T-helper 2 cell treated with Interferon-gamma antibody and Interleukin-4, amounts not matched to agents 5 μg/mL and 100 μg/mL, for 36 hours (primary cell): ENCODE measurements at regions not wholly inside any gene's neighbourhood (a gene's known extent, or its start where the extent isn't known, plus 50 kb on each side); places are given as distances from the start of the nearest gene placed in this dataset.
A peak's percentile ranks its signal among the peaks of the same experiment; 100 is the strongest.
"Not testable (repeated sequence)": the region's sequence is repeated elsewhere in the genome, so short reads cannot be mapped to it uniquely, and the experiment has no call there.

Source experiments
- DNase-seq: peaks from one replicate; pipeline ENCODE4 v3.0.0; 2021; ENCODE audit warnings: low spot score
- H3K27ac Mint-ChIP-seq: one replicate; pipeline ENCODE4 v1.8.0; 2021; ENCODE audit warnings: mild to moderate bottlenecking, mixed read lengths
- H3K27me3 Mint-ChIP-seq: one replicate; pipeline ENCODE4 v1.8.0; 2021; ENCODE audit warnings: low read depth, mixed read lengths
- H3K36me3 Mint-ChIP-seq: one replicate; pipeline ENCODE4 v1.8.0; 2021; ENCODE audit warnings: low read depth, mixed read lengths
- H3K4me1 Mint-ChIP-seq: one replicate; pipeline ENCODE4 v1.8.0; 2021; ENCODE audit warnings: low read depth, mixed read lengths
- H3K4me3 Mint-ChIP-seq: one replicate; pipeline ENCODE4 v1.8.0; 2022; ENCODE audit warnings: mild to moderate bottlenecking, moderate library complexity, mixed read lengths
- H3K9me3 Mint-ChIP-seq: one replicate; pipeline ENCODE4 v1.8.0; 2021; ENCODE audit warnings: mixed read lengths

- Mint-ChIP-seq H3K27ac (no peak overlapping the region), H3K9me3 (peaks cover 27% of the 10 kb centered on the region), H3K4me3 (no peak overlapping the region), H3K36me3 (no peaks in the 10 kb centered on the region), H3K4me1 (no peaks in the 10 kb centered on the region), H3K27me3 (no peaks in the 10 kb centered on the region)
- DNase-seq = no peak
Observed at GRCh38 chr6:164998297-164998696, 311.1 kb downstream of the C6orf118 start.

DNA sequence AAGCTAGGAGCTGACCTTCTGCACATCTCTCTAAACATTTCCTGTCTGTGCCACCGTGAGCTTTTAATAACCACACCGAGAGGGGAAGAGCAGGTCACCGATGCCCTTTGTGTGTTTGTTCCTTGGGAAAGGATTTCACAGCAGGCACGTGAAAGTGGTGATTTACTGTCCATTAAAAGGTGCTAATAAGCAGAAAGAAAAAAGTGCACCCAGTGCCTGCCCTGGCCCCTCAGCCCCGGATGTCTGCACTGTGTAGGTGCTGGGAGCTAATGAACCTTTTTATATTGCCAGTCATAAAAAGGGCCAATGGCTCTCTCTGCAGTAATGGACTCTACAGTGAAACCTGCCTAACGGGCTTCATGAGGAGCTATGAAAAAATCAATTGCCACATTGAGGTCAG, 312.6 kb downstream of the C6orf118 start:
- DNase-seq = no peak
- H3K9me3 Mint-ChIP-seq = peaks cover 23% of the 10 kb centered on the region
- H3K4me1 Mint-ChIP-seq = no peaks in the 10 kb centered on the region
- no peaks in the 10 kb centered on the region for H3K27me3 Mint-ChIP-seq
- no peak overlapping the region for H3K4me3 Mint-ChIP-seq
- no peaks in the 10 kb centered on the region for H3K36me3 Mint-ChIP-seq
- H3K27ac Mint-ChIP-seq = no peak overlapping the region

DNA sequence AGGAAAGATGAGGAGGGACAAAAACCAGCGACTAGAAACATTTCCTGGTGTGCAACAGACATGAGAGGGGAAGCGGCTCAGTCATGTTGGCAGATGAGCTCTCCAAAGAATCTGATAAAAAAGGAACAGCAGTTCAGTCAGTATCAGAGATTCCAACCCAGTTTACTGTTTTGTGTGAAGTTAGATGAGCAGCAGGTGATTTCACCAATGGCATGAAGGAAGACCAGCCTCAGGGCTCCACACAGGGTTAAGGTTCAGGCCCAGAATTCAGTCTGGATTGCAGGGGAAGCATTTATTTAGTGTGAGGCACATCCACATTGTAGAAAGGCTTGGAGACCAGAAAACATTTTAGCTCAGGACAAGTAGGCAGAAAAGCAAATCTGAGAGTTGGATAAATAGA, 317.8 kb downstream of the C6orf118 start:
- no peaks in the 10 kb centered on the region for H3K27me3 Mint-ChIP-seq
- H3K36me3 Mint-ChIP-seq = no peaks in the 10 kb centered on the region
- H3K27ac Mint-ChIP-seq = no peak overlapping the region
- H3K9me3 Mint-ChIP-seq = peaks cover 28% of the 10 kb centered on the region
- no peaks in the 10 kb centered on the region for H3K4me1 Mint-ChIP-seq
- DNase-seq = no peak
- no peak overlapping the region for H3K4me3 Mint-ChIP-seq

DNA sequence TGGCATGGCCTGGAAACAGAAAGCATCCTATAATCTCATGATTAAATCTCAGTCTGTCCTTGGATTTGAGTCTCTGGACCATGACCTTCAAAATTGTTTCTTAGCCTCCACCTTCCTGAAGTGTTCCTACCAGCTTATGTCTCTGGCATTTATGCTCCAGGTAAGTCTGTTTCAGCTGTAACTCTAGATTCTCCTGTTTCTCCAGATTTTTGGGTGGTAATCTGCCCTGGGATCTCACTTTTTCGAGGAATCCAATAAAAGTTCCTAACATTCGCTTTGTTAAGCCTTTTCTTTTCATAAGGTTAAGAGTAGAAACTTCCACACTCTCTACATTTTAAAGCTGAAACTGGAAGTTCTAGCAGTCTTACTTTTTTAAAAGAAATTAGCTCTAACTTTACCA, 318.5 kb downstream of the C6orf118 start:
- DNase-seq = no peak
- Mint-ChIP-seq H3K36me3 (no peaks in the 10 kb centered on the region), H3K4me3 (no peak overlapping the region), H3K27me3 (no peaks in the 10 kb centered on the region), H3K4me1 (no peaks in the 10 kb centered on the region), H3K9me3 (peaks cover 27% of the 10 kb centered on the region), H3K27ac (no peak overlapping the region)

- DNase-seq = no peak
- Mint-ChIP-seq H3K27ac (no peak overlapping the region), H3K36me3 (no peaks in the 10 kb centered on the region), H3K4me3 (no peak overlapping the region), H3K9me3 (peaks cover 36% of the 10 kb centered on the region), H3K4me1 (no peaks in the 10 kb centered on the region), H3K27me3 (no peaks in the 10 kb centered on the region)
Observed at GRCh38 chr6:164982389-164982788, 327.0 kb downstream of the C6orf118 start.

GRCh38 chr6:164967102-164967501, 342.3 kb downstream of the C6orf118 start:
- H3K27ac Mint-ChIP-seq = no peak overlapping the region
- no peaks in the 10 kb centered on the region for H3K27me3 Mint-ChIP-seq
- no peak for DNase-seq
- no peak overlapping the region for H3K4me3 Mint-ChIP-seq
- no peaks in the 10 kb centered on the region for H3K36me3 Mint-ChIP-seq
- H3K4me1 Mint-ChIP-seq = no peaks in the 10 kb centered on the region
- peaks cover 16% of the 10 kb centered on the region for H3K9me3 Mint-ChIP-seq

- peaks cover 15% of the 10 kb centered on the region for H3K9me3 Mint-ChIP-seq
- H3K27me3 Mint-ChIP-seq = no peaks in the 10 kb centered on the region
- H3K27ac Mint-ChIP-seq = no peak overlapping the region
- no peaks in the 10 kb centered on the region for H3K36me3 Mint-ChIP-seq
- no peak overlapping the region for H3K4me3 Mint-ChIP-seq
- no peak for DNase-seq
- no peaks in the 10 kb centered on the region for H3K4me1 Mint-ChIP-seq
Observed at GRCh38 chr6:164962805-164963204, 346.6 kb downstream of the C6orf118 start.

- H3K27me3 Mint-ChIP-seq = no peaks in the 10 kb centered on the region
- no peak for DNase-seq
- no peak overlapping the region for H3K27ac Mint-ChIP-seq
- H3K4me1 Mint-ChIP-seq = no peaks in the 10 kb centered on the region
- no peaks in the 10 kb centered on the region for H3K36me3 Mint-ChIP-seq
- no peak overlapping the region for H3K4me3 Mint-ChIP-seq
- H3K9me3 Mint-ChIP-seq = peaks cover 7% of the 10 kb centered on the region
Observed at GRCh38 chr6:164947164-164947563, 362.2 kb downstream of the C6orf118 start.

GRCh38 chr6:164942271-164942670, 367.1 kb downstream of the C6orf118 start:
- no peak for DNase-seq
- no peaks in the 10 kb centered on the region for H3K27me3 Mint-ChIP-seq
- H3K4me3 Mint-ChIP-seq = no peak overlapping the region
- H3K27ac Mint-ChIP-seq = no peak overlapping the region
- H3K4me1 Mint-ChIP-seq = no peaks in the 10 kb centered on the region
- H3K36me3 Mint-ChIP-seq = no peaks in the 10 kb centered on the region
- peaks cover 16% of the 10 kb centered on the region for H3K9me3 Mint-ChIP-seq

DNA sequence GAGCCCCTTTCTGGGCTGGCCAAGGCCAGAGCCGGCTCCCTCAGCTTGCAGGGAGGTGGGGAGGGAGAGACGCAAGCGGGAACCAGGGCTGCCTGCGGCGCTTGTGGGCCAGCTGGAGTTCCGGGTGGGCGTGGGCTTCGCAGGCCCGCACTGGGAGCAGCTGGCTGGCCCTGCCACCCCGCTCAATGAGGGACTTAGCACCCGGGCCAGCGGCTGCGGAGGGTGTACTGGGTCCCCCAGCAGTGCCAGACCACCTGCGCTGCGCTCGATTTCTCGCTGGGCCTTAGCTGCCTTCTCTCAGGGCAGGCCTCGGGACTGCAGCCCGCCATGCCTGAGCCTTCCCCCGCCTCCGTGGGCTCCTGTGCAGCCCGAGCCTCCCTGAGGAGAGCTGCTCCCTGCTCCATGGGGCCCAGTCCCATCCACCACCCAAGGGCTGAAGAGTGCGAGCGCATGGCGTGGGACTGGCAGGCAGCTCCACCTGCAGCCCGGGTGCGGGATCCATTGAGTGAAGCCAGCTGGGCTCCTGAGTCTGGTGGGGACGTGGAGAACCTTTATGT, 376.1 kb downstream of the C6orf118 start:
- not testable (repeated sequence) for H3K9me3 Mint-ChIP-seq, H3K4me3 Mint-ChIP-seq, H3K36me3 Mint-ChIP-seq, H3K27me3 Mint-ChIP-seq, H3K27ac Mint-ChIP-seq, DNase-seq, H3K4me1 Mint-ChIP-seq

DNA sequence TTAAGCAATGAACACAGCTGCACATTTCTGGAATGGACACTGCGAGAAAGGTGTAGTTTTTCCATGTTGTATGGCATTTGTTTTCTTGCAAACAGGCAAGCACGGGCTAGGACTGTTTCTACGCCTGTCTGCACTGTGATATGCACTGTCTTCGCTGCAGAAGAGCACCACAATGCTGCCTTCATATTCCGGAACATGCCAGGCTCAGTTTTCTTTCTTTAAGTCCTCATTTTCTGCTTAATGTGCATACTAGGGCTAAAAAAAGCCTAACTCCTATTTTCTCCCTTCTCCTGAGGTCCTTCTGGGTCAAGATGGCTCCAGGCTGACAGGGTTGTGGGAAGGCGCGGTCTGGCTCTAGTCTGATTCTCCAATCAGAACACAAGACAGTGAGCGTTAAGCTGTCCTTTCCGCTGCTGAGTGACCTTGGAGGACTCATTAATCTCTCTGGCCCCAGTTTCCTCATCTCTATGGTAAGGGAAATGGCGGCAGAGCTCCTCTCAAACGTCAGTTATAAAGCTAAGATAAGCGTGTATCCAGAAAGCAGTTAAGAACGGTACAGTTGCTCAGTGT, 379.9 kb downstream of the C6orf118 start:
- no peak for DNase-seq
- H3K4me3 Mint-ChIP-seq = no peak overlapping the region
- H3K27ac Mint-ChIP-seq = no peak overlapping the region
- H3K4me1 Mint-ChIP-seq = no peaks in the 10 kb centered on the region
- H3K9me3 Mint-ChIP-seq = no peaks in the 10 kb centered on the region
- no peaks in the 10 kb centered on the region for H3K36me3 Mint-ChIP-seq
- H3K27me3 Mint-ChIP-seq = no peaks in the 10 kb centered on the region

DNA sequence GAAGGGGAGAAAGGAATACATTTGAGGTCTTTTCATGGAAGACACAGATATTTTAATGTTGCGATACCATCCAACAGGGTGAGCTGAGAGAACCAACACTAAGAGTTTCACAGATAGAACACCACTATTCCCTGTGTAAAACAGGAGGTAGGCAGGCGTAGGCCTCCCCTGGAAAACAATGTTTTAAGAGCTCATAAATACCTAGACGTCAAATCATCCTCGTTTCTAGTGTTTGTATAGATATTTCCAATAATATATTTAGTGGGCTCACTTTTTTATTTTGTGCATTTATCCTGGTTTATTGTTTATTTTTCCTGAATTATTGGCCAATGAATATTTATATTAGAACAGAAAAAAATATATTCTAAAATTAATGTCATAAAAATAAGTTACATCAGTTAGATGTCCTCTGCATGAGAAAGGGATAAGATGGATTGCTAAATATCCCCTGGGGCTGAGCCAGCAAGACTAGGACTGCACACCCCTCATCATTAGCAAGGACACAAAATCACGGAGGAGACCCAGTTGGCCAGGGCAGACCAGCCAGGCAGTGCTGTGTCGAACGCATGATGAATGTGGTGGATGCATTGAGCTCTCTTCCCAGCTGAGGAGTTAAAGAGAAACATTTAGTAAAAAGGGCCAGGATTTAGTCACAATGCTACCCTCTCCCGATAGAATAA, 380.5 kb downstream of the C6orf118 start:
- H3K27me3 Mint-ChIP-seq = no peaks in the 10 kb centered on the region
- H3K4me3 Mint-ChIP-seq = no peak overlapping the region
- no peaks in the 10 kb centered on the region for H3K36me3 Mint-ChIP-seq
- H3K4me1 Mint-ChIP-seq = no peaks in the 10 kb centered on the region
- H3K27ac Mint-ChIP-seq = no peak overlapping the region
- DNase-seq = no peak
- no peaks in the 10 kb centered on the region for H3K9me3 Mint-ChIP-seq

DNA sequence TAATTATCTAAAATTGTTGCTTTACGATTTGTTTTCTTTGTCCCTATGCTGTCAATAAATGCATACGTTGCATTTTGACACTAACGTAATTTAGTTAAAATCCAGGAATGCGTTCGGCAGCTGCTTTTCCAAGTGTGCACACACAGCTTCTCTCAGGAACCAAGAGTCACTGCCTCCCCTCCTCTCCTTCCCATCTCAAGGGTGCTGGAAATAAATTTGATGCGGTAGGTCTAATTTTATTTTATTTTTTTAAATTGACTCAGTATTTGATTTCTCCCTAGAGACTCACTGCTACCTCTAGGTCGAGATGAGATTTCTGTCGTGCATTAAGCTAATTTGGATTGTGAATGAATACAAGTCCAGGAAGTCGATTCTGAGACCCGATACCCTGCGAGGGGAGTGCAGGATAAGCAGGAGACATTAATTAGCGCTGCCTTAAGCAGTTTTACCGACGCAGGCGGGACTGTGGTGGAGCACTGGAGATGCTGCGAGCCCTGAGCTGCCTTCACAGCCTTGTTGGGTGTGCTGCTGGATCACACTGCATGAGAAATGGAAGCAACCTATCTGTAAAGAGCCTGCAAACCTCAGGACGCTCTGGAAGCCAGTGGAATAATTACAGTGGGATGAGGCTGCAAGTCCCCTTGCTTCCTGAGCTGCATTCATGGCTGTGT, 381.2 kb downstream of the C6orf118 start:
- Mint-ChIP-seq H3K27me3 (no peaks in the 10 kb centered on the region), H3K36me3 (no peaks in the 10 kb centered on the region), H3K4me3 (no peak overlapping the region), H3K4me1 (no peaks in the 10 kb centered on the region), H3K9me3 (no peaks in the 10 kb centered on the region), H3K27ac (no peak overlapping the region)
- no peak for DNase-seq

DNA sequence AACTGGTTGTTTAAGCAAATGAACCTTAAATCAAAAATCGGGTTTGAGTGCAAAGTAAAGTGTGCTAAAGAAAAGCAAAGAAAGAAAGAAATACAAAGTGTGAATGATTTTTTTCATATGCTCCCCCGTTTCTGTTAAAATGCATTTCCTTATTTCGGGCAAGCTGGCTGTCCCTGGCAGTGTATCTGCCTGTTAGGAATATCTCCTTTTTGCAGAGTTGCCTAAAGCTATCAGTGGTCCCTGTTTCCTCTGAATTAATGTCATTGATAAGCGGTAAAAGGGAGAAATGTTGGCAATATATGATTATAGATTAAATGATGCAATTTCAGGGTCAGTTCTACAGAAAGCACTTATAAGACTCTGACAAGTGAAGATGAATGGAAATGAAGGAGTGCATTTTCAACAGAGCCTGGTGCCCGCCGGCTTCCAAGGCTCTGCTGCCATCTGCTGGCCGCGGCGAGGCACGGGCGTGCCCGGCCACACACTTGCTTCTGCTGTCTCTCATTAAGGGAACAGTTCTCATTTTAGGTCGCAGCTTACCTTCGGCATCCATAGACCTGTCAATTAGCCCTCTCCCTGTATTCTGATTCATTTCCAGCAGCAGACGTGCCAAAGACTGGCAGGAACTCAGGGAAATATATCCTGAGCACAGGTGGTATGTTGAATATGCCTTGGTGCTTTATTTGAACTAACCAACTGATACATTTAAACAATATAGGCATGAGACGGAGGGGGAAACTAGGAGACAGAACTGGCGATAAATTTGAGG, 381.9 kb downstream of the C6orf118 start:
- Mint-ChIP-seq H3K4me1 (no peaks in the 10 kb centered on the region), H3K27me3 (no peaks in the 10 kb centered on the region), H3K36me3 (no peaks in the 10 kb centered on the region), H3K9me3 (no peaks in the 10 kb centered on the region), H3K27ac (no peak overlapping the region), H3K4me3 (no peak overlapping the region)
- DNase-seq = peak; percentile 17
